Astrocyte of the cerebellum (primary cell): ENCODE measurements at regions not wholly inside any gene's neighbourhood (a gene's known extent, or its start where the extent isn't known, plus 50 kb on each side); places are given as distances from the start of the nearest gene placed in this dataset.
"Not testable (repeated sequence)": the region's sequence is repeated elsewhere in the genome, so short reads cannot be mapped to it uniquely, and the experiment has no call there.

ENCODE experiments used
- DNase-seq: peaks from one replicate; pipeline ENCODE4 v3.0.0-alpha.2; 2011; ENCODE audit warnings: low read depth
- H3K4me3 ChIP-seq: 2 replicates; pipeline ENCODE4 v1.5.1; 2011; ENCODE audit warnings: mild to moderate bottlenecking, low read depth, low read length, moderate library complexity
- CTCF ChIP-seq: IDR thresholded peaks from 2 replicates; pipeline ENCODE4 v1.5.1; 2012; ENCODE audit warnings: low read length, low read depth, moderate library complexity, mild to moderate bottlenecking; ENCODE audit errors: missing control alignments
- in situ Hi-C: cut with HindIII; loops from 2 replicates; pipeline ENCODE4 v1.10.0; 2017; ENCODE audit warnings: low sequenced_read_pairs

GRCh38 chr4:123673971-123674370 is 277.4 kb downstream of the SPRY1 start:
- in situ Hi-C loops, result loop anchor here (25.0 kb wide), 1 partner anchor 287 kb away; the partner anchor contains the start of gene SPRY1
- no peak for TF ChIP-seq CTCF
- no peak overlapping the region for H3K4me3 ChIP-seq
- DNase-seq, result no peak

- no peak for DNase-seq
- no peak overlapping the region for H3K4me3 ChIP-seq
- in situ Hi-C loops, result loop anchor here (25.0 kb wide), 1 partner anchor 288 kb away; the partner anchor contains the start of gene SPRY1
- TF ChIP-seq CTCF, result no peak
Observed at GRCh38 chr4:123674762-123675465, 278.3 kb downstream of the SPRY1 start.

GRCh38 chr4:123675567-123675966 is 279.0 kb downstream of the SPRY1 start:
- no peak for DNase-seq
- in situ Hi-C loops, result no loop called here
- TF ChIP-seq CTCF, result no peak
- no peak overlapping the region for H3K4me3 ChIP-seq

- in situ Hi-C loops, result no loop called here
- no peak overlapping the region for H3K4me3 ChIP-seq
- no peak for DNase-seq
- TF ChIP-seq CTCF, result no peak
Observed at GRCh38 chr4:123676071-123676889, 279.7 kb downstream of the SPRY1 start.

- H3K4me3 ChIP-seq, result no peak overlapping the region
- no peak for DNase-seq
- in situ Hi-C loops, result no loop called here
- TF ChIP-seq CTCF, result no peak
Observed at GRCh38 chr4:123676890-123677229, 280.3 kb downstream of the SPRY1 start.

- in situ Hi-C loops, result no loop called here
- DNase-seq, result no peak
- TF ChIP-seq CTCF, result no peak
- no peak overlapping the region for H3K4me3 ChIP-seq
Observed at GRCh38 chr4:123682931-123683330, 286.3 kb downstream of the SPRY1 start.

GRCh38 chr4:123684937-123685336 is 288.3 kb downstream of the SPRY1 start:
- in situ Hi-C loops, result not testable (repeated sequence)

GRCh38 chr4:123695531-123695930 is 298.9 kb downstream of the SPRY1 start:
- DNase-seq, H3K4me3 ChIP-seq, in situ Hi-C loops: not testable (repeated sequence)

More at GRCh38 chr4:123684937-123685336, 288.3 kb downstream of the SPRY1 start:
- not testable (repeated sequence) for DNase-seq, H3K4me3 ChIP-seq
